Right hindlimb (tissue), 1 donor: ENCODE measurements at regions not wholly inside any gene's neighbourhood (a gene's known extent, or its start where the extent isn't known, plus 50 kb on each side); places are given as distances from the start of the nearest gene placed in this dataset.

ENCODE experiments used
- DNase-seq: peaks from one replicate; pipeline ENCODE4 v3.0.0-alpha.2; 2018

DNA sequence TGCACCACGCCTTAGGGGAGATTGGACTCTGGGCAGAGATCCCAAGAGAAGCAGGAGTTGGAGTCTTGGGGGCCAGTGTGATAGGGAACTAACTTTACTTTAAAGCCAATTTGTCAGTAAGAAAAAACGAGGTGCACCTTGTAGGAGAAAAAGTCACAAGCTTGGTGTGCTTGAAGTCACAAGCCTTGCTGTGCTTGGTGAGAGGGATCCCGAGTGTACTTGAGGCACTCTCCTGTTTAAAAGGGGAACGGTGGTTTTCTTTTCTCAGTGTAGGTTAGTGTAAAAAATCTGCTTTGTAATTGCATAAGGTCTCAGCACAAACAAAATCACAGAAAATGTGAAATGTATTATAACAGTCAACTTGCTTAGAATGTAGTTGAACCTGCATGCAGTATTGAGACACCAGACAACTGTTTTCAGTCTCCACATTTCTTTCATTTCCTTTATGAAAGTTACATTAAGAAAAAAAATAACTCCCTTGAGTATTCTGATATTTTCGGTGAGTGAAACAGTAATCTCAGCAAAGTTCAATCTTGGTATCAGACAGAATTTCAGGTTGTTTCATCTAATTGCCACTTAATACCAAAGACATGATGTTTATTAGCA, 111.1 kb upstream of the DUSP22 start:
- no peak for DNase-seq

DNA sequence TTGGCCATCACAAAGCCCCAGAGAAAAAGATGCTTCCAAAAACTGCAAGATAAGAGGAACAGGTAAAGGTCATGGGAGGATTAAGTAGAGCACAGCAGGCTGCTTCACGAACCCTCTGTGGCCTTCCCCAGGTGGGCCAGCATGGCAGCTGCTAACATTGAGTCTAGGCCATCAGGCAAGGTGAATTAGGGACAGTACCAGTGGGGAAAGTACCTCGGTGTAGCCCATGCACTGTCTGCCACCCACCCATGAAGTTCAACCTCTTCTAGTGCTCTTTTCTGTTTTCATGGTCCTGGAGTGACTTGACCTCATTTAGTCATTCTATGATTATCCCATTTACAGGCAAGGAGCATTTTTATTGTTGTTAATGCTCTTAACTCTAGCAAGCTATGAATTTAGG, 108.6 kb upstream of the DUSP22 start:
- DNase-seq, result no peak

DNA sequence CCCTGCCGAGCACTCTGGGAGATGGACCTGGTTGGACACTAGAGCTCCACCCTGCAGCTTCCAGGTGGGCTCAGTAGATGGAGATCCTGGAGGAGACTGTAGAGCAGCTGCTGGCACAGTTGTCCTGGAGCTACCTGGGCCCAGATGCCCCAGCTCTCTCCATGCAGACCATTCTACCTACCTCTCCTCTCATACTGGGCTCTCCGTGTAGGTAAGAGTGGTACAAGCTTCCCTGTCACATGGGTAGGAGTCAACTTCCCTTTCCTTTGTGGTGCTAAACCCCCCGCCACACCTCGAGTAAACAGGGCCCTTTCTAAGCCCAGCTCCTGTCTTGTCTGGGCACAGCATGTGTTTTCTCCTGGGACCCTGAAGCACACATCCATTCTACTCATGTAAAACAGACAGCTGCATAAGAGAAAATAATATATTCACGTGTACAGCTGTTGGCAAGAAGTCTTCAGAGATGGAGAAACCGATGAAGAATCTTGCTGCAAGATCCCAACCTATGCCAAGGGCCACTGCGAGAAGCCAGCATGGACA, 108.1 kb upstream of the DUSP22 start:
- no peak for DNase-seq

DNA sequence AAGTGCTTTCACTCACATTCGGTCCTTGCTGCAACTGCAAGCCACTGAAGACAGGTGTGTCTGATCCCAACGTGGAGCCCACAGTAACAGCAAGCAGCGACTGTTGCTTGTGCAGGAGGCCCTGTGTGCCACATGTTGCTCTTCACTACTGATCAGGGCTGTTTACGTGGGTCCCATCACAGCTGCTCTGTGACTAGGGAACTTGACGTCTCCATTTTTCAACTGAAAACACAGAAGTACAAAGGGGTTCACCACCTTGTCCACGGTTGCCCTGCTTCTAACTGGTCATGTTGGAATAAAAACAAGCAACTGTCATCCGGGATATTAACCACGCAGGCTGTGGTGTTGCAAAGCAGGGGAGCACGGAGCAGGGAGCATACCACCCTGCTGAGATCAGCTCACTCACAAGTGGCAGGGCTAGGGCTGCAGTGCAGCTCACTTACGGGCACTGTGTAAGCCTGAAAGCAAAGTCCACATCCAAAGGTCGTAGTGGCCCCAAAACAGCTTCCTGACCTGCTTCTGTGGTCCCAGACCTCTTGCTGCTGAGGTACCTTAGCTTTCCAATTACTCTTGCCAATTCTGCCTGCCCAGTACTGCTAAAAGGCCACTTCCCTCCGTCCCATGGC, 105.8 kb upstream of the DUSP22 start:
- DNase-seq, result no peak

DNA sequence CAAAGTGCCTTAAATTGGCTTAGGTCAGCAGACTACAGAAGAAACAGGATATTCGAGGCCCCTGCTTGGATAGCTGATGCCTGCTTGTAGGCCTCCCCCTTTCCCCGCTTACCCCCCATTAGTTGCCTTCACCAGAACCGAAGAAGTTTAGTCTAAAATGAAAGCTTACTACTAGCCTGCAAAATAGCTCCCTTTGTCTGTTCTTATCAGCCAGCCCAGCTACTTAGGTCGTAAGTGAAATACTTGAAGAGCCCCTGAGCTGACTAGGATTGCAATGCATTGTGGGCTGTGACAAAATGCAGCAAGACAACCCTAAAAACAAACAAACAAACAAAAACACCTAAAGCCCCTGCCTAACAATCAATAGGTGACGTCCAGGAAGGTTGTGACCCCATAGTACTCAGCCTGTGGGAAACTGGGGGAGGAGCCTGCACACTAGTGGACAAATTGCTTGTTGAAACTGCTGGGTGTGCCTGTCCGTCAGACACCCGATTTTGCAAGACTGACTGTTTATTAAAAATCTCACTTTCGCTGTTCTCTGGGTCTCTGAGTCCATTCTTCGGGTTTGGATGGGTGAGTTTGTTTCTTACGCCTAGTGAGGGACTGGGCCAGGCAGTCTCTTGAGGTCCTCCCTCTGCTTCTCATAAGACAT, 105.0 kb upstream of the DUSP22 start:
- DNase-seq, result no peak

DNA sequence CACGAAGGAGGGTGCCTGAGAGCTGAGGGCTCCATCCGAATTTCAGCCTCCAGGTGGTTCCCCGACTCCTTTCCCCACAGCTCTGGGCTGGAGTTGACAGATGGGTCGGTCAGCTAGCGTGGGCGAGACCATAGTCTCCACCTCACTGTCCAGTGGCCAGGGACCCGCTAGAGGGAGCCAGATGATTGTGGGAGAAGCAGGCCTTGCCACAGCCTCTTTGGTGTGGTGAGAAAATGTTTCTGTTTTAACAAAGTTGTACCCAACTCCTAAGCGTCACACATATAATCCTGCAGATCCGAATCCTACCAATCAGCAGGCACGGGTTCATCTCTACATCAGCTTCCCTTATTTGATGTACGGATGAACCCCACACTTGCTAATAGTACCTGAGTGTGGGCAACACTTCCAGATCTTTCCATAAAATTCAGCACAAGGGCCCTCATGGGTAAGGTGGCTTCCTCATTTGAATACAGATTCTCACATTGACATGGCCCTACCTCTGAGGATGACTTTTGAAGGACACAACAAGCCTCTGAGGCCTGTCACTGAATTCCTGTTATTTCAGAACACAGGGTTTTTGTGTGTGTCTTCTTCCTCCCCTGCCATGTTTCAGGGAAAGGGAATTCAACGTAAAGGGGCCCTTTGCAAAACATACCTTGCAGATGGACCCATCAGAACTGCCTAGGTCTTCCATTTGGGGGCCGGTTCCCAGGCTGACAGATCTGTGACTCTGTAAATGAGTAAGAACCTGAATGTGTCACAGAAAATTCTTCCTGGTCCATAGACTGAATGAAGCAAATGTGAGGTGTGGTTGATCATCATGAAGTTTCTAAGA, 103.2 kb upstream of the DUSP22 start:
- peak; percentile 89 for DNase-seq

DNA sequence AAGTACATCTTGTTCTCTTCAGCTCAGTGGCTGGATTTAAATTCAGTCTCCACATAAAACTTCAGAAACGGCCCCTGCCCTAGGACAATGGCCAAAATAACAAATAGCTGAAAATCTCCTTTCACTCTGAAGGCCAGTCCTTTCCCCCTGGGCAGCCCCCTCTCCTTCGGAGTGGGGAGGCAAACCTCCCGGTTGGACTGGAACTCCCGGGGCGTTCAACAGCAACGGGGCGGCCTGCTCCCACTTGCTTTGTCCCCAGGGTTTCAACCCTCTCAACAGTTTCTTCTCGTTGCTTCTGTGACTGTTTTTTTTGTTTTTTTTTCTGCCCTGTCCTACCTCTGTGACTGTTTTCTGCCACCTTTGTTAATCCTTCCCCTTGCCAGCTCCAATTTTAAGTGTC, 102.6 kb upstream of the DUSP22 start:
- no peak for DNase-seq

DNA sequence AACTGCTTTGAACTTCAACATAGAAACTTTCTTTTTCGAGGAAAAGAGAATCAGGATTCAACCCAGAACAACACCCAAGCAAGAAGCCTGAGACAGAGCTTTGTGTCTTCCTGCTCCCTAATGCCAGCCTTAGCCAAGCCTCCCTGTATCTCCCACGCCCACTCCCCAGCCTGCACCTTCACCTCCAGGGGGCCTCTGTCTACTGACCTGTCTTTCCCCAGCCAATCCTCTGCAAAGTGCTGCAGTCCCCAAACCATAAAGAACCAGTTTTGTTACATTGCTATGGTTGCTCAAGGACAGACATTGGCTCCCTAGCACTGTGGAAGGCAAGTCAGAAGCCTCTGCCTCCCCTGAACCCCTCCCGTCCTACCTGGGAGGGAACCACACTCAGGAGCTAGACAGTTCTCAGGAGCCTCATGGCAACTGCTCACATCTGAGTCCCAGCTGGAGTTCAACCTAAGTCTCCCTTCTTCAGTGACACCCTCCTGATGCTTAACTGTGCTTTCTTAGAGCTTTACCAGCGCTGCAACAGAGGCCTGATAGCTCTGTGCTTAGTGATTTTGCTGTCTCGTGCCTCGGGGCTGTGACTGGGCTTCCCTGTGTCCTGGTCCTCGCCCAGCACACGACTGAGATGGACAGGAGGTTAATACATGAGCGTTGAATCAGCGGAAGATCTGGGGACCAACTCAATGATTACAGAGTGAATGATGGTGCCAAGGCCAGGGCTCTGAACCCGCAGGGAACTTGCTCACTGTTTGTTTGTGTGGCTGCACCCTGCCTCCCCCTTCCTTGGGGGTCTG, 101.5 kb upstream of the DUSP22 start:
- DNase-seq, result no peak

DNA sequence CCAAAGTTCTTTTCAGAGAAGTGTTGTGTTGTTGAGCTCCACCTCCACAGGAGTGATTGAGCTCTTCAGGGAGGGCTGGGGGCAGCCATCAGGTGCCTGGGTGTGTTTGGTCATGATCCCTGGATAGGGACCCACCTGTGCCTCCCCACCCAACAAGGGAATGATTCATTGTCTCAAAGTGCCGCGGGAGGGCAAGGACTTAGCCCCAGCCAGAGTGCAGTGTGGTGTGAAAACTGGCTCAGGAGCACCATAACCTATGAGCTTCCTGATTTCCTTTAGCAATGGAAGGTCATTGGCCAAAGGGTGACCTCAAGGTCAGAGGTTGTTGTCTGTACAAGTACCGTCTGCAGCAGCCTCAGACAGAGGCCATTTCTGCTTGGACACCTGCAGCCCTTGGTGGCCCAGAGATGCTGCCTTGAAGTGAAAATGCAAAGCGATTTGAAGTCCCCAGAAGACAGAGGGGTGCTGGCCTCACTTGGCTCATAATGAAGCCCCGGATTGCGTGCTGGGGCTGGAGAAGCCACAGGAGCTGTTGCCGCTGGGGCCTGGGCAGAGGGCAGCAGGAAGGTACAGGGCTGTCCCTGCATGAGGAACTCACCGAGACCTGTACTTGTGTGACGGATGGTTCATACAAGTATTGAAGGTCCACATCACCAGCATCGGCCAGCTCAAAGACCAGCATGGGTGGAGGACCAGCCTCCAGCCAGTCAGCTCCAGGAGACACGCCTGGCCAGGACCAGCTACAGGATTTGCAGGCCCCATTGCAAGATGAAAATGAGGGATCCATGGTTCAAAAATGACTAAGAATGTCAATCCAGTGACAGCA, 100.6 kb upstream of the DUSP22 start:
- DNase-seq, result no peak

DNA sequence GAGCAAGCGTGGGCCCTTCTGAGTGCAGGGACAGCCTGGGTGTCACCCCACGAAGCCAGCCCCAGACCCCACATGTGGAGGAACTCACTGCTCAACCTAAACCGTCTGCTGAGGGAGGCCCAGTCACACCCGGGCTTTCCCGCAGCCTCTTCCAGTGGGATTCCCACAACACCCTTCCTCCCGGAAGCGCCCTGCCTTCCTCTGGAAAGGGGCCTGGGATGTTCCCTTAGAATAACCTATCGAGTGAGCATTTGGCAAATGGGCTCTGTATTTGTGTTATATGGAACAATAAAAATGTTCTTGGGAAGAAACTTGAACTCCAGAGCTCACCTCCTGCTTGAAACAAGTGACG, 100.0 kb upstream of the DUSP22 start:
- DNase-seq, result no peak

DNA sequence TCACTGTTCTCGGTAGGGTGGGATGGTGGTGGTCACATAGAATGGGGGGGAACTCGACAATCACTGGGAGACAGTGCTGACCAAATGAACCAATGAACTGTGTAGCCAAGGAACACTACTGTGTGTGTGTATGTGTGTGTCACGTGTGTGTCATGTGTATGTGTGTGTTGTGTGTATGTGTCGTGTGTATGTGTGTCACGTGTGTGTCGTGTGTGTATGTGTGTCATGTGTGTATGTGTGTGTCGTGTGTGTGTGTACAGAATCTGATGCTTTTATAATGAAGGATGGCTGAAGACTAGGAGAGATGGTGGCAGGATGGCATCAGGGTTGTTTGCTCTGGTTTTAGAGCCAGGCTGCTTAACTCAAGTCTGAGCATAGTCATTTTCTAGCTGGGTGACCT, 99.1 kb upstream of the DUSP22 start:
- no peak for DNase-seq

DNA sequence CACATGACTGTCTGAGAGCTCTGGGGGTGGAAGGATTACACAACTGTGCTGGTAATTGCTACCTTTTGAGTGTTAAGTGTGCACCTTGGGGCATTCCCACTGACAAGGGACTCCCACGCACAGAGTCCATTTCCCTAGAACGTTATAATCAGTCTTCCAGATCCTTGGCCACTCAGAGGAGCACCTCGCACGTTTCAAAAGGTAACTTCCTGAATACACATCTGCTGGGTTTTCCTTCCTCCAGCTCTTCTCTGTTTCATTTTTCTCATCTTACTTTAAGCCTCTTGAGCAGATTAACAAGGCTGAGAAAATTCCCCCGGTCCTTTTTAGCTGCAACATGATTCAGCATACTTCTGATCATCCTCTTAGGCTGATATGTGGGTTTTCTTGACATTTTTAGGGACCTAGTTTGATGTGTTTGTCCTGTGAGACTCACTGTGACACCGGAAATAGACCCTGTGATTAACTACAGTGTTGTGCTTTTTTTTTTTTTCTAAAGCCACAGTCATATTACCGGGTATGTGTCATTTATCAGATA, 98.4 kb upstream of the DUSP22 start:
- no peak for DNase-seq

DNA sequence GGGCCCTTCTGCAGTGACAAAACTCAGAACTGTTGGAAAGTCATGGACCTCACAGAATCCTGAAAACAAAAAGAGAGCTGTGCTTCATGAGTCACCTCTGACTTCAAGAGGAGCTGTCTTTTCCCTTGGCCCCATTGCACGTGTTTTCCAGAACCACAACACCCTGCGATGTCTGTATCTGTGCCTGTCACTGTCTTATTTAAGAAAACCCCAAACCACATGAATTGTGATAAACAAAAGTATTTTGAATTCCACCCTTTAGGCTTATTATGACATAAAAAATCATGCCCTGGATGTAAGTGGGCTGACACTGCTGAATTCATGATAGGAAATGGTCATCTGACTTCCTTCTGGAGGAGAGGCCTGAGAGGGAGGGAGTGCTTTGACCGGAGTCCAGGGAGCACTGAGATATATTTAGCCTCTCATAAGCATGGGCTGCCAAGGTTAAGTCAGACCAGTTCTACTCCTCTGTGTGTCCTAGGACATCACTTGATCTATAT, 96.4 kb upstream of the DUSP22 start:
- peak; percentile 37 for DNase-seq

DNA sequence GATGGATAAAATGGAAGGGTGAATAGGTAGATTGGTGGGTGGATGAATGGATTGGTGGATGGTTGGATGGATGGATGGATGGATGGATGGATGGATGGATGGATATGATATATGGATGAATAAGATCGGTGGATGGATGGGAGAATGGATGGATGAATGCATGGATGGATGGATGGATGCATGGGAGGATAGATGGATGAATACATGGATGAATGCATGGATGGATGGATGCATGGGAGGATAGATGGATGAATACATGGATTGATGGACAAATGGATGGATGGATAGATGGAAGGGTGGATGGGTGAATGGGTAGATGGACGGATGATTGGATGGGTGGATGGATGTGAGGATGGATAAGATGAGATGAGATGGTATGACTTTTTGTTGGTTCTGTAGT, 95.7 kb upstream of the DUSP22 start:
- no peak for DNase-seq

DNA sequence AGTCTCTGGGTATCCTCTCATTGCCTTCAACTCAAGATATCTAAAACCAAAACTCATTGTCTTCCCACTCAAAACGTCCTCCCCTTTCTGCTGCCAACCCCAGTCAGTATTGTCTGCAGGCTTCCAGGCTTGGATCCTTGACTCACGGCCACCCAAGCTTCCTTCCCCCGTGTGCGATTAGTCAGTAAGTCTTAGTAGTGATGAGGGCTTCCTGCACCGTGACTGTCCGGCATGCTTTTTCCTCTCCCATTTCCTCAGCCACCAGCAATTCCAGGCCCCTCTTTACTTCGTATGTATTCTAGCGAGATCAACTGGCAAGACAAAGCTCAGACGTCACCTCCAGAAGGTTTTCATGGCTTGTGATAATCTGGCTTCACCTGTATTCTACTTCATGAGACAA, 88.6 kb upstream of the DUSP22 start:
- DNase-seq, result no peak

DNA sequence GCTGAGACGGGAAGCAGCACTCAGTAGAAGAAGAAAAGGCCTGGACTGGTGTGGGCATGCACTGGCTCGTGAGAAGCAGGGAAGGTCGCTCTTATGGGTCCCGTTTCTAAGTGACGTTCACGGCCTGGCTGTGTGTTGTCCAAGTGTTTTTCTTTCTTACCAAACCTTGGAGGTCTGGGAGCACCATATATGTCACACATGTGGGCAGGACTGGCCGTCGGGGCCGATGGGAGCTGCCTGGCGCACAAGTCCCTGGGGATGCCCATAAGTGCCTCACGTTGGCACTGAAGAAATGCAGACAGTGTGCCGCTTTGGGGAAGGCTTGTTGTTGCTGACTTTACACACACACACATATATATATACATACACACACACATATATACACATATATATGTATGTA, 86.0 kb upstream of the DUSP22 start:
- no peak for DNase-seq

DNA sequence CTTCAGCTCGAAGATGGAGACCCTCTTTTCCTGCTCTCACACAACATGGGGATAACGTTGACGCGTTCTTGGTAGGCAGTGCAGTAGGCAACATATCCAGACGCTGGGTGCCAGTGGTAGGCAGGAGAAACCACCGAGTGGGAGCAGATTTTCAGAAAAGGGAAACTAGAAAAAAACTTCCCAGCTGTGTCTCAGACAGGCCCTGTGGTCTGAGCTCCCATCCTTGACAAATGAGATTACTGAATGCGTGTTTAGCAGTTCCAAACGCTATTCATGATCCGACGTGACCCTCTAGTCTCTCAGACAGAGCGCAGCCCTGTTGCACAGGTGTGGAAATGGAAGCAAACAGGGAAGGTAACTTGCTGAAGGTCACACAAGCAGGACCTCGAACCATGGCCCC, 83.9 kb upstream of the DUSP22 start:
- no peak for DNase-seq

DNA sequence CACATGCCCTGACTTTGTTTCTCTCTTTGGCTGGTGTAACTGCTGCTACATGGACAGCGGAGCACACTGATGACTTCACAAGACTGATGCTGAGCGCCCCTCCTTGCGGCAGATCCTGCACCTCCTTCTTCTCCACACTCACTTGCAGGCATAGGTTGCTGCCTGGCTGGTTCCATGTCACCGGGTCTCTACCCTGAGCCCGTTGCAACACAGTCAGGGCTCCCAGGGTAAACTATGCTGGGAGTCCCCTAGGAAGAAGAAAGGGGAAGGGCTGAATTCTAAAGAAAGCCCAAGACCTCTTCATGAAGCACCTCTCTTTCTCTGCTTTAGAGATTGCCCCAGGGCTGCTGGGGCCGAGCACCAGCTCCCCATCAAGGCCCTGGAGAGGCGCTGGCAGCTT, 83.3 kb upstream of the DUSP22 start:
- no peak for DNase-seq

DNA sequence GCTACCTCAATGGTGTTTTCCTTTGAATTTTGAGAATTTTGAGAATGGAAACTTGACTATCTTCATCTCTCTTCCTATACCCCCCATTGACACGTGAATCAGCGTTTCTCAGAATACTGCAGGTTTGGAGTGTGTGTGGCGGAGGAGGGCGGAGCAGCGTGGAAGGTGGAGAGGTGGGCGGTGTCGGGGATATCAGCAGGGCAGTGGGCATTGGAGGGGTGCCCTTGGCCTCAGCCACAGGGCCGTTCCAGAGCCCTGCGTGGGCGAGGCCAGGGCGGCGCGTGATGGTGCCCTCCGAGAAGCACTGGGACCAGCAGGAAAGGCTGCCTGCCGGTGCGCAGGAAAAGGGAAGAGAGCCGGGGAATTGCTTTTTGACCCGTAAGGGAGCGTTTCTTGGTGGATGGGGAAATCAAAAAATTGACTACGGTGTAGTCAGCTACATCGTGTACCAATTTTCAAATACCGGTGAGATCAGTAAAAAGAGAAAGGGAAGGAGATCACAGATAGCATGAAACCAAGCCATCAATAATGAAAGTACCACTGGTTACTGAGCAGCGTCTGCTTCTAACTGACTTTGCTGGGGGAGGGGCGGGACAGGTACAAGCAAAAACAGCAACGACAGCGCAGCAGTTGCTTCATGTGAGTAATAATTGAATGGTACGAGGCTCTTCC, 82.7 kb upstream of the DUSP22 start:
- DNase-seq, result no peak

DNA sequence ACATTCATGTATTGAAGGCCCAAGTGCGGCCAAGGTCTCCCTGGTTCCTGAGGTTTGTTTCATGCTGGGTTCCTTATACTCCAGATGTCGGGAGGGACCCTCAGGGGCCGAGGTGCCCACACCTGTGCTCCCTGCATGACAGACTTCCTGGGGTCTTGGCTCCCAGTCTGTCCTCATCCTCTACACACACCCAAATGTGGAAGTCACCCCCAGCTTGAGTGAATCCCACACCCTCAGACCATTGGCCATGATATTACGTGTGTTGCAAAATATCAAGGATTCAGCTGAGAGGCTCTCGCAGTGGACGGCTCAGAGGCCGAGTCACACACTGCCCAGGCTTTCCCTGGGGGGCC, 82.2 kb upstream of the DUSP22 start:
- no peak for DNase-seq
